ENCODE measurements at regions not wholly inside any gene's neighbourhood (a gene's known extent, or its start where the extent isn't known, plus 50 kb on each side); places are given as distances from the start of the nearest gene placed in this dataset.

- no peak for TF ChIP-seq EP300 (conservative IDR thresholded peaks at IDR 0.05; ENCODE audit: poor library complexity, severe bottlenecking)
- no peak for TF ChIP-seq EZH2 (IDR thresholded peaks at IDR 0.05; ENCODE audit: borderline replicate concordance, insufficient read depth, low read length, poor library complexity, severe bottlenecking)
- TF ChIP-seq CTCF (IDR thresholded peaks at IDR 0.05; ENCODE audit: poor library complexity, severe bottlenecking) = peak; percentile 93
- no peak for TF ChIP-seq TAF1 (IDR thresholded peaks at IDR 0.05; ENCODE audit: low read depth)
- no peak for TF ChIP-seq MXI1 (conservative IDR thresholded peaks at IDR 0.05; ENCODE audit: poor library complexity, severe bottlenecking)
- TF ChIP-seq POLR2AphosphoS5 (IDR thresholded peaks at IDR 0.05) = no peak
- no peak for TF ChIP-seq REST (IDR thresholded peaks at IDR 0.05; ENCODE audit: borderline replicate concordance)
- TF ChIP-seq RAD21 (conservative IDR thresholded peaks at IDR 0.05) = peak; percentile 97
These were observed 150.8 kb upstream of the KCNMB2 start for GRCh38 chr3:178385280-178385952.

Data from neural cell (in vitro differentiated cells).